ENCODE measurements at regions not wholly inside any gene's neighbourhood (a gene's known extent, or its start where the extent isn't known, plus 50 kb on each side); places are given as distances from the start of the nearest gene placed in this dataset.

GRCh38 chr1:53384796-53385195, 56.9 kb upstream of the LRP8 start (continued):
- TF ChIP-seq, protein P1, sequence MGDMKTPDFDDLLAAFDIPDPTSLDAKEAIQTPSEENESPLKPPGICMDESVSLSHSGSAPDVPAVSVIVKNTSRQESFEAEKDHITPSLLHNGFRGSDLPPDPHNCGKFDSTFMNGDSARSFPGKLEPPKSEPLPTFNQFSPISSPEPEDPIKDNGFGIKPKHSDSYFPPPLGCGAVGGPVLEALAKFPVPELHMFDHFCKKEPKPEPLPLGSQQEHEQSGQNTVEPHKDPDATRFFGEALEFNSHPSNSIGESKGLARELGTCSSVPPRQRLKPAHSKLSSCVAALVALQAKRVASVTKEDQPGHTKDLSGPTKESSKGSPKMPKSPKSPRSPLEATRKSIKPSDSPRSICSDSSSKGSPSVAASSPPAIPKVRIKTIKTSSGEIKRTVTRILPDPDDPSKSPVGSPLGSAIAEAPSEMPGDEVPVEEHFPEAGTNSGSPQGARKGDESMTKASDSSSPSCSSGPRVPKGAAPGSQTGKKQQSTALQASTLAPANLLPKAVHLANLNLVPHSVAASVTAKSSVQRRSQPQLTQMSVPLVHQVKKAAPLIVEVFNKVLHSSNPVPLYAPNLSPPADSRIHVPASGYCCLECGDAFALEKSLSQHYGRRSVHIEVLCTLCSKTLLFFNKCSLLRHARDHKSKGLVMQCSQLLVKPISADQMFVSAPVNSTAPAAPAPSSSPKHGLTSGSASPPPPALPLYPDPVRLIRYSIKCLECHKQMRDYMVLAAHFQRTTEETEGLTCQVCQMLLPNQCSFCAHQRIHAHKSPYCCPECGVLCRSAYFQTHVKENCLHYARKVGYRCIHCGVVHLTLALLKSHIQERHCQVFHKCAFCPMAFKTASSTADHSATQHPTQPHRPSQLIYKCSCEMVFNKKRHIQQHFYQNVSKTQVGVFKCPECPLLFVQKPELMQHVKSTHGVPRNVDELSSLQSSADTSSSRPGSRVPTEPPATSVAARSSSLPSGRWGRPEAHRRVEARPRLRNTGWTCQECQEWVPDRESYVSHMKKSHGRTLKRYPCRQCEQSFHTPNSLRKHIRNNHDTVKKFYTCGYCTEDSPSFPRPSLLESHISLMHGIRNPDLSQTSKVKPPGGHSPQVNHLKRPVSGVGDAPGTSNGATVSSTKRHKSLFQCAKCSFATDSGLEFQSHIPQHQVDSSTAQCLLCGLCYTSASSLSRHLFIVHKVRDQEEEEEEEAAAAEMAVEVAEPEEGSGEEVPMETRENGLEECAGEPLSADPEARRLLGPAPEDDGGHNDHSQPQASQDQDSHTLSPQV (IDR thresholded peaks at IDR 0.05) = no peak
- TF ChIP-seq MEF2A (IDR thresholded peaks at IDR 0.05; ENCODE audit: insufficient read depth, low read depth, low read length) = no peak
- TF ChIP-seq ESRRA (IDR thresholded peaks at IDR 0.05; ENCODE audit: low read length) = no peak
- TF ChIP-seq TBL1XR1 (IDR thresholded peaks at IDR 0.05; ENCODE audit: low read depth, low read length) = no peak
- no peak for TF ChIP-seq CBX5 (IDR thresholded peaks at IDR 0.05; ENCODE audit: low read depth)
- no peak for TF ChIP-seq BRCA1 (IDR thresholded peaks at IDR 0.05; ENCODE audit: low read depth, low read length)
- TF ChIP-seq WRNIP1 (IDR thresholded peaks at IDR 0.05; ENCODE audit: borderline replicate concordance, low read depth, low read length) = no peak
- no peak for TF ChIP-seq TCF12 (IDR thresholded peaks at IDR 0.05; ENCODE audit: low read depth, low read length)
- no peak for TF ChIP-seq BMI1 (IDR thresholded peaks at IDR 0.05; ENCODE audit: borderline replicate concordance)
- no peak for TF ChIP-seq SUZ12 (IDR thresholded peaks at IDR 0.05; ENCODE audit: unreplicated experiment)
